ENCODE measurements at regions not wholly inside any gene's neighbourhood (a gene's known extent, or its start where the extent isn't known, plus 50 kb on each side); places are given as distances from the start of the nearest gene placed in this dataset.

DNA sequence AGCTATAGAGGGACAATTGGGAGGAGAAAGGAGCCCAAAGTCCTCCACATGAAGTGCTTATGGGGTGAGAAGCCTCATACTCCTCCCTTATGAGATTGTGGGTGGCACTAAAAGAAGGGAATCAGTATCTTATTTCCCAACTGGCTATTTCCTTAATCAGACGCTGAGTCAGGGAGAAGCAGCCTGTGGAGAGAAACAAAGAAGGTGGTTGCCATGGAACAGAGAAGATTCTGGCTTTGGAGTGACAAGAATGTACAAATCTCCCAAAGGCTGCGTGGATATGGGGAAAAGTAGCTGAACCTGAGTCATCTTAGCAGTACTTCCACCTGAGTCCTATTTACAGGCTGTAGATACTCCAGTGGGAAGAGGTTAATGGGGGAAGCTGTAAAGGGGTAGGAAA lies 115.8 kb upstream of the CWC22 start:
- Histone ChIP-seq H3K9me3 (ENCODE audit: low read length) (no peaks in the 10 kb centered on the region), H3K9ac (ENCODE audit: low read length) (no peak overlapping the region), H3K36me3 (ENCODE audit: insufficient read depth, low read length) (no peaks in the 10 kb centered on the region), H2AFZ (ENCODE audit: low read depth, low read length) (no peak overlapping the region), H3K4me2 (ENCODE audit: low read length) (no peak overlapping the region), H4K20me1 (ENCODE audit: insufficient read depth) (no peaks in the 10 kb centered on the region), H3F3A (ENCODE audit: insufficient read depth, low read length, poor library complexity, severe bottlenecking) (no peaks in the 10 kb centered on the region), H3K27ac (ENCODE audit: low read length) (no peak overlapping the region), H3K79me2 (replicated peaks; ENCODE audit: insufficient read depth, low read length) (no peaks in the 10 kb centered on the region), H3K9me2 (ENCODE audit: insufficient read depth, low read length) (no peaks in the 10 kb centered on the region), H3K27me3 (ENCODE audit: insufficient read depth, low read depth, low read length) (no peaks in the 10 kb centered on the region), H3K4me3 (ENCODE audit: low read length) (no peak overlapping the region)
- TF ChIP-seq MXI1 (conservative IDR thresholded peaks at IDR 0.05; ENCODE audit: poor library complexity, severe bottlenecking), result no peak

DNA sequence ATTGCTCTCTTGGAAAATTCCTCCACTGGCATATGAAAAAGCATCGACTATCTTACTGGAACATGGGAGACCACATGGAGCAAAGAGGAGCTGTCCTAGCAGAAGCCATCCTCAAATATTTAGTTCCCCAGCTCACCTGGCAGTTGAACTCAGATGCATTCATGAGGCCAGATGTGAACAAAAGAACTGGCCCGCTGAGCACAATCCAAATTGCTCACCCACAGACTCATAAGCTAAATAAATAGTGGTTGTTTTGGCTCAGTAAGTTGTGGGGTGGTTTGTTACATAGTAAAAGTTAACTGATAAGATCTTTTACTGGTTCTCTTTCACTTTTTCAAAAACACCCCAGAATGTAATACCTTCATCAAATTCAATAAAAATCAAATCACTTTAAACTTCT lies 108.6 kb upstream of the CWC22 start:
- Histone ChIP-seq H3K4me2 (ENCODE audit: low read length) (no peak overlapping the region), H3K27ac (ENCODE audit: low read length) (no peak overlapping the region), H3K4me3 (ENCODE audit: low read length) (no peak overlapping the region), H3K9ac (ENCODE audit: low read length) (no peak overlapping the region), H2AFZ (ENCODE audit: low read depth, low read length) (no peak overlapping the region), H3F3A (ENCODE audit: insufficient read depth, low read length, poor library complexity, severe bottlenecking) (no peaks in the 10 kb centered on the region), H3K36me3 (ENCODE audit: insufficient read depth, low read length) (no peaks in the 10 kb centered on the region), H3K9me3 (ENCODE audit: low read length) (no peaks in the 10 kb centered on the region), H3K79me2 (replicated peaks; ENCODE audit: insufficient read depth, low read length) (no peaks in the 10 kb centered on the region), H3K9me2 (ENCODE audit: insufficient read depth, low read length) (no peaks in the 10 kb centered on the region), H3K27me3 (ENCODE audit: insufficient read depth, low read depth, low read length) (no peaks in the 10 kb centered on the region), H4K20me1 (ENCODE audit: insufficient read depth) (no peaks in the 10 kb centered on the region)
- TF ChIP-seq RAD21 (conservative IDR thresholded peaks at IDR 0.05) (no peak), EP300 (conservative IDR thresholded peaks at IDR 0.05; ENCODE audit: poor library complexity, severe bottlenecking) (no peak)
- TF ChIP-seq, protein P1, sequence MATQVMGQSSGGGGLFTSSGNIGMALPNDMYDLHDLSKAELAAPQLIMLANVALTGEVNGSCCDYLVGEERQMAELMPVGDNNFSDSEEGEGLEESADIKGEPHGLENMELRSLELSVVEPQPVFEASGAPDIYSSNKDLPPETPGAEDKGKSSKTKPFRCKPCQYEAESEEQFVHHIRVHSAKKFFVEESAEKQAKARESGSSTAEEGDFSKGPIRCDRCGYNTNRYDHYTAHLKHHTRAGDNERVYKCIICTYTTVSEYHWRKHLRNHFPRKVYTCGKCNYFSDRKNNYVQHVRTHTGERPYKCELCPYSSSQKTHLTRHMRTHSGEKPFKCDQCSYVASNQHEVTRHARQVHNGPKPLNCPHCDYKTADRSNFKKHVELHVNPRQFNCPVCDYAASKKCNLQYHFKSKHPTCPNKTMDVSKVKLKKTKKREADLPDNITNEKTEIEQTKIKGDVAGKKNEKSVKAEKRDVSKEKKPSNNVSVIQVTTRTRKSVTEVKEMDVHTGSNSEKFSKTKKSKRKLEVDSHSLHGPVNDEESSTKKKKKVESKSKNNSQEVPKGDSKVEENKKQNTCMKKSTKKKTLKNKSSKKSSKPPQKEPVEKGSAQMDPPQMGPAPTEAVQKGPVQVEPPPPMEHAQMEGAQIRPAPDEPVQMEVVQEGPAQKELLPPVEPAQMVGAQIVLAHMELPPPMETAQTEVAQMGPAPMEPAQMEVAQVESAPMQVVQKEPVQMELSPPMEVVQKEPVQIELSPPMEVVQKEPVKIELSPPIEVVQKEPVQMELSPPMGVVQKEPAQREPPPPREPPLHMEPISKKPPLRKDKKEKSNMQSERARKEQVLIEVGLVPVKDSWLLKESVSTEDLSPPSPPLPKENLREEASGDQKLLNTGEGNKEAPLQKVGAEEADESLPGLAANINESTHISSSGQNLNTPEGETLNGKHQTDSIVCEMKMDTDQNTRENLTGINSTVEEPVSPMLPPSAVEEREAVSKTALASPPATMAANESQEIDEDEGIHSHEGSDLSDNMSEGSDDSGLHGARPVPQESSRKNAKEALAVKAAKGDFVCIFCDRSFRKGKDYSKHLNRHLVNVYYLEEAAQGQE (IDR thresholded peaks at IDR 0.05; ENCODE audit: borderline replicate concordance), result no peak

GRCh38 chr2:180115269-180115668 lies 108.2 kb upstream of the CWC22 start:
- Histone ChIP-seq H3K4me2 (ENCODE audit: low read length) (no peak overlapping the region), H3K36me3 (ENCODE audit: insufficient read depth, low read length) (no peaks in the 10 kb centered on the region), H2AFZ (ENCODE audit: low read depth, low read length) (no peak overlapping the region), H3K9me2 (ENCODE audit: insufficient read depth, low read length) (no peaks in the 10 kb centered on the region), H3K27me3 (ENCODE audit: insufficient read depth, low read depth, low read length) (no peaks in the 10 kb centered on the region), H3K9me3 (ENCODE audit: low read length) (no peaks in the 10 kb centered on the region), H3K79me2 (replicated peaks; ENCODE audit: insufficient read depth, low read length) (no peaks in the 10 kb centered on the region), H3F3A (ENCODE audit: insufficient read depth, low read length, poor library complexity, severe bottlenecking) (no peaks in the 10 kb centered on the region), H3K27ac (ENCODE audit: low read length) (no peak overlapping the region), H3K4me3 (ENCODE audit: low read length) (no peak overlapping the region), H3K9ac (ENCODE audit: low read length) (no peak overlapping the region), H4K20me1 (ENCODE audit: insufficient read depth) (no peaks in the 10 kb centered on the region)
- TF ChIP-seq, protein P1 (IDR thresholded peaks at IDR 0.05; ENCODE audit: borderline replicate concordance), result no peak
- TF ChIP-seq EP300 (conservative IDR thresholded peaks at IDR 0.05; ENCODE audit: poor library complexity, severe bottlenecking), result no peak
- TF ChIP-seq TAF1 (IDR thresholded peaks at IDR 0.05; ENCODE audit: low read depth), result no peak
- TF ChIP-seq, protein P2, sequence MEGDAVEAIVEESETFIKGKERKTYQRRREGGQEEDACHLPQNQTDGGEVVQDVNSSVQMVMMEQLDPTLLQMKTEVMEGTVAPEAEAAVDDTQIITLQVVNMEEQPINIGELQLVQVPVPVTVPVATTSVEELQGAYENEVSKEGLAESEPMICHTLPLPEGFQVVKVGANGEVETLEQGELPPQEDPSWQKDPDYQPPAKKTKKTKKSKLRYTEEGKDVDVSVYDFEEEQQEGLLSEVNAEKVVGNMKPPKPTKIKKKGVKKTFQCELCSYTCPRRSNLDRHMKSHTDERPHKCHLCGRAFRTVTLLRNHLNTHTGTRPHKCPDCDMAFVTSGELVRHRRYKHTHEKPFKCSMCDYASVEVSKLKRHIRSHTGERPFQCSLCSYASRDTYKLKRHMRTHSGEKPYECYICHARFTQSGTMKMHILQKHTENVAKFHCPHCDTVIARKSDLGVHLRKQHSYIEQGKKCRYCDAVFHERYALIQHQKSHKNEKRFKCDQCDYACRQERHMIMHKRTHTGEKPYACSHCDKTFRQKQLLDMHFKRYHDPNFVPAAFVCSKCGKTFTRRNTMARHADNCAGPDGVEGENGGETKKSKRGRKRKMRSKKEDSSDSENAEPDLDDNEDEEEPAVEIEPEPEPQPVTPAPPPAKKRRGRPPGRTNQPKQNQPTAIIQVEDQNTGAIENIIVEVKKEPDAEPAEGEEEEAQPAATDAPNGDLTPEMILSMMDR (IDR thresholded peaks at IDR 0.05; ENCODE audit: poor library complexity, severe bottlenecking), result no peak
- no peak for TF ChIP-seq EZH2 (IDR thresholded peaks at IDR 0.05; ENCODE audit: borderline replicate concordance, insufficient read depth, low read length, poor library complexity, severe bottlenecking)
- no peak for TF ChIP-seq SMC3 (conservative IDR thresholded peaks at IDR 0.05; ENCODE audit: poor library complexity)
- TF ChIP-seq MXI1 (conservative IDR thresholded peaks at IDR 0.05; ENCODE audit: poor library complexity, severe bottlenecking), result no peak
- no peak for TF ChIP-seq POLR2AphosphoS5 (IDR thresholded peaks at IDR 0.05)
- no peak for TF ChIP-seq RAD21 (conservative IDR thresholded peaks at IDR 0.05)

Data from neural cell (in vitro differentiated cells).